ENCODE measurements at regions not wholly inside any gene's neighbourhood (a gene's known extent, or its start where the extent isn't known, plus 50 kb on each side); places are given as distances from the start of the nearest gene placed in this dataset.

DNA sequence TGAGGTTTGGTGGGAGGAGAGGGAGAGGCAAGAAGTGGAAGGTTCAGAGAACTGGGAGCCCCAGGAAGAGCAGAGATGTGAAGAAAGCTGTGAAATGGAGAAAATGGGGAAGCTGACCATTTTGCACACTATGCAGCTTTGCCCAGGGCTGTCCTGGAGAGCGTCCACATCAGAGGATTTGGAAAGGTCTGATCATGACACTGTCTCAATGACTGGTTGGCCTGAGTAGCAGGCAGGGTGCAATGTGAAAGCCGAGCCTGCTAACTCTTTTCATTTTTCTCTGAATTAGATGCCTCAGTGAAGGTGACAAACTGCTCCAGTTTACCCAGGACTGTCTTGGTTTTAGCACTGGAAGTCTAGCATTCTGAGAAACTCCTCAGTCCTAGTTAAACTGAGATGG, 330.1 kb upstream of the RPS6KA3 start:
- no peaks in the 10 kb centered on the region for H3K36me3 ChIP-seq
- no peak for TF ChIP-seq CTCF (IDR thresholded peaks at IDR 0.05)

GRCh38 chrX:20595928-20596575, 329.3 kb upstream of the RPS6KA3 start:
- Histone ChIP-seq H3K9me3 (no peaks in the 10 kb centered on the region), H3K4me3 (no peak overlapping the region), H3K36me3 (no peaks in the 10 kb centered on the region), H3K4me1 (no peaks in the 10 kb centered on the region), H3K27ac (no peak overlapping the region), H3K27me3 (no peaks in the 10 kb centered on the region)
- no peak for TF ChIP-seq CTCF (IDR thresholded peaks at IDR 0.05)
- DNase-seq (ENCODE audit: low spot score in 2 of 2) = no peak
- intact Hi-C loops (cut with DNase I) = no loop called here

More for the DNA sequence above, 330.1 kb upstream of the RPS6KA3 start:
- H3K27ac ChIP-seq = no peak overlapping the region
- no peaks in the 10 kb centered on the region for H3K9me3 ChIP-seq
- no peaks in the 10 kb centered on the region for H3K4me1 ChIP-seq
- intact Hi-C loops (cut with DNase I) = no loop called here
- no peaks in the 10 kb centered on the region for H3K27me3 ChIP-seq
- no peak for DNase-seq (ENCODE audit: low spot score in 2 of 2)
- H3K4me3 ChIP-seq = no peak overlapping the region

DNA sequence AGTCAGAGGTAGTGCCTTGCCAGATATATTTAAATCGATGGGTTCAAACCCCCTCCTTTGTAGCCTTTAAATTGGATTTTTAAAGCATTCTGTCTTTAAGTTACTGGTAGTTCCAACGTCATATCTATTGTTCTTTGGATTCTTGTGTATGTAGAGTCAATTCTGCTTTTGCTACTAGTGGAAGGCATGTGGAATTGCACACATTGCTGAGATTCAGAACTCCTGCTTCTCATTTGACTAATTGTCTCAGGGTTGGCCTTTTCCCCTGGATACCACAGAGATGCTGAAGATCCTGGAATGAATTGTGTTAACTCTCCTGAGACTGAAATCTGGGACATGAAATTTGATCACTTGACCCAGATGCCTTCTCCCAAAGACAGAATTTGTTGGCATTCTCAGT, 328.3 kb upstream of the RPS6KA3 start:
- Histone ChIP-seq H3K4me3 (no peak overlapping the region), H3K9me3 (no peaks in the 10 kb centered on the region), H3K4me1 (no peaks in the 10 kb centered on the region), H3K27ac (no peak overlapping the region), H3K36me3 (no peaks in the 10 kb centered on the region), H3K27me3 (no peaks in the 10 kb centered on the region)
- no peak for TF ChIP-seq CTCF (IDR thresholded peaks at IDR 0.05)
- intact Hi-C loops (cut with DNase I) = no loop called here
- no peak for DNase-seq (ENCODE audit: low spot score in 2 of 2)

DNA sequence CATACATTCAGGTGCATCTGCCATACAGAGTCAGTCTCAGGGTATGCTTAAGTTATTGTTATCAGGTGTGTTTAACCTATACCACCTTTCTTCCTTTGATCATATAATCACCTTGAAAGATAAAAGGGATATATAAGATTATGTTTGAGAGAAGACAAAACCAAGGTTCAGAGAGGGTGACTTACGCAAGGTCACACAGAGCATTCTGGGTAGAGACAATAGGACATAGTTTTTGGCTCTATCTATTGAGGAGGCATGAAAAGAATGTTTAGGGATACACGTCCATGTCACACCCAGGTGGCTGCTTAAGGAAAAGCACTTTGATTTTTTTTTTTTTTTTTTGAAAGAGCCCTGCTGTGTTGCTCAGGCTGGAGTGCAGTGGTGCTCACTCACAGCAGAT, 327.1 kb upstream of the RPS6KA3 start:
- intact Hi-C loops (cut with DNase I) = no loop called here
- Histone ChIP-seq H3K4me3 (no peak overlapping the region), H3K36me3 (no peaks in the 10 kb centered on the region), H3K4me1 (no peaks in the 10 kb centered on the region), H3K27ac (no peak overlapping the region), H3K27me3 (no peaks in the 10 kb centered on the region), H3K9me3 (no peaks in the 10 kb centered on the region)
- no peak for TF ChIP-seq CTCF (IDR thresholded peaks at IDR 0.05)
- DNase-seq (ENCODE audit: low spot score in 2 of 2) = no peak

DNA sequence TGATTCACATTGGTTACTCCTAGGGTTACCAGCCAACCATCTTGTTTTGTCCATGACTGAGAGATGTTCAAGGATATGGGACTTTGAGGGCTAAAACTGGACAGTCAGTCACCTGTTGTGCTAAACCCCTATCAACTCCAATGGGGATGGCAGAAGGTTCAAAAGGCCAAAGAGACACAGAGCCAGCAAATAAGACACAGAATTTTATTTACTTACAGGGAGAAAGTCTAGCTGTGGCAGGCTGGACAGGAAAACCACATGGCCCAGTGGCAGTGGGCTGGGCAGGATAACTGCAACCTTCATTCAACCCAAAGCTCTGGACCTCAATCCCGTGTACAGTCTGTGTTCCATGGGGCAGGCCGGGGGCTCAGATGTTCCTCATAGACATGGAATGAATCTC, 326.7 kb upstream of the RPS6KA3 start:
- no peak for DNase-seq (ENCODE audit: low spot score in 2 of 2)
- Histone ChIP-seq H3K27me3 (no peaks in the 10 kb centered on the region), H3K4me3 (no peak overlapping the region), H3K4me1 (no peaks in the 10 kb centered on the region), H3K36me3 (no peaks in the 10 kb centered on the region), H3K27ac (no peak overlapping the region), H3K9me3 (no peaks in the 10 kb centered on the region)
- intact Hi-C loops (cut with DNase I) = no loop called here
- no peak for TF ChIP-seq CTCF (IDR thresholded peaks at IDR 0.05)

DNA sequence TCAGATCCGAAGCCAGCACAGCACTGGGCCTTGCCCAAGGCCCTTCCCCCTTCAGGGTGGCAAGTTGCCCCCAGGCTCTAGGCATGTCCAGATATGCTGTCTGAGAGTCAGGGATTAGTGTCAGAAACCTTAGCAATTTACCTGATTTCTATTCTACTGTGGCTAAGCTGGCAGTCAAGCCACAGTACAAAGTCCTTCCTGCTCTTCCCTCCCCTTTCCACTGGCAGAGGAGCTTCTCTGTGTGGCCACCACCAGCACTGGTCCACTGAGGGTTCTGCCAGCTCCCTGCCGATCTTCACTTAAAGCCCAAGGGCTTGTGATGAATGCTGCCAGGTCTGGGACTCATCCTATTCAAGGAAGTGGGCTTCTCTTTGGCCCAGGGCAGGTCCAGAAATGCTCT, 324.5 kb upstream of the RPS6KA3 start:
- Histone ChIP-seq H3K4me3 (no peak overlapping the region), H3K9me3 (no peaks in the 10 kb centered on the region), H3K4me1 (no peaks in the 10 kb centered on the region), H3K27me3 (no peaks in the 10 kb centered on the region), H3K36me3 (no peaks in the 10 kb centered on the region), H3K27ac (no peak overlapping the region)
- TF ChIP-seq CTCF (IDR thresholded peaks at IDR 0.05) = no peak
- intact Hi-C loops (cut with DNase I) = no loop called here
- DNase-seq (ENCODE audit: low spot score in 2 of 2) = no peak
